Activated B cell treated with CpG ODN at 0.5 μM for 24 hours (primary cell): ENCODE measurements at regions not wholly inside any gene's neighbourhood (a gene's known extent, or its start where the extent isn't known, plus 50 kb on each side); places are given as distances from the start of the nearest gene placed in this dataset.

Source experiments
- ATAC-seq: fragments of 200-7000 bp; cut with Tn5 transposase; one replicate; pipeline ENCODE4 v1.10.0; 2021; ENCODE audit warnings: low read depth, mild to moderate bottlenecking, moderate library complexity
- CTCF ChIA-PET: fragments of 350-600 bp; sonication (Branson Sonifier 250); formaldehyde crosslinking; loops from one replicate; lab custom pipeline; 2021; ENCODE audit warnings: antibody characterized with exemption; lab: Charles Lee
- POLR2A ChIA-PET: fragments of 350-600 bp; sonication (Branson Sonifier 250); formaldehyde crosslinking; loops from one replicate; lab custom pipeline; 2021; ENCODE audit warnings: antibody characterized with exemption; lab: Charles Lee
- DNase-seq: peaks from one replicate; pipeline ENCODE4 v3.0.0; 2022
- H3K27ac Mint-ChIP-seq: one replicate; pipeline ENCODE4 v1.8.0; 2020; ENCODE audit warnings: mixed read lengths
- H3K27me3 Mint-ChIP-seq: one replicate; pipeline ENCODE4 v1.8.0; 2021; ENCODE audit warnings: mixed read lengths
- H3K36me3 Mint-ChIP-seq: one replicate; pipeline ENCODE4 v1.8.0; 2021; ENCODE audit warnings: low read depth, mixed read lengths
- H3K4me1 Mint-ChIP-seq: one replicate; pipeline ENCODE4 v1.8.0; 2021; ENCODE audit warnings: mixed read lengths
- H3K4me3 Mint-ChIP-seq: one replicate; pipeline ENCODE4 v1.8.0; 2020; ENCODE audit warnings: mild to moderate bottlenecking, mixed read lengths
- H3K9me3 Mint-ChIP-seq: one replicate; pipeline ENCODE4 v1.8.0; 2020; ENCODE audit warnings: mixed read lengths
- intact Hi-C: fragments of 100-400 bp; cut with micrococcal nuclease; formaldehyde crosslinking; loops from one replicate; pipeline ENCODE4 v1.15.1; 2024
- TF ChIP-seq, protein P1 (sequence below): fragments of 200-600 bp; IDR thresholded peaks from one replicate; pipeline ENCODE4 v1.8.0; 2022; ENCODE audit warnings: antibody characterized with exemption, mild to moderate bottlenecking

DNA sequence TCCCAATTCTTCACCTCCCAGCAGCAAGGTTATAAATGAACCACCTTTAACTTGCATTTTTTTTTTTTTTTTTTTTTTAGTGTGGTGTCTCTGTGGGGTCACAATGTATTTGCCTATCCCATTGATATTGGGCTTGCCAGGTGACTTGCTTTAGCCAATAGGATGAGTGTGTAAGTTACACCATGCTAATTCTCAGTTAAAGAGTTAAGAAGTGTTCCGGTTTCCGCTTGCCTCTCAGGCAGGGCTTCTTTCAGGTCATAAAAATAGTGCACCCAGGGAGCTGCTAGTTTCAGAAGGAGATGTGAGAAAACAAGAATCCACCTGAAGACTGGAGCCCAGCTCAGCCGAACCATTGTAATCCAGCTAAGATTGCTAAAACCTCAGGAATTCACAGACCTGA lies 84.2 kb upstream of the PTPRD start:
- Mint-ChIP-seq H3K4me3 (no peak overlapping the region), H3K4me1 (no peaks in the 10 kb centered on the region), H3K27ac (no peak overlapping the region), H3K9me3 (peaks cover 4% of the 10 kb centered on the region), H3K27me3 (no peaks in the 10 kb centered on the region), H3K36me3 (no peaks in the 10 kb centered on the region)
- no peak for DNase-seq
- POLR2A ChIA-PET: no interaction called here
- no peak for ATAC-seq
- CTCF ChIA-PET: no interaction called here
- intact Hi-C loops: no loop called here
- TF ChIP-seq, protein P1, sequence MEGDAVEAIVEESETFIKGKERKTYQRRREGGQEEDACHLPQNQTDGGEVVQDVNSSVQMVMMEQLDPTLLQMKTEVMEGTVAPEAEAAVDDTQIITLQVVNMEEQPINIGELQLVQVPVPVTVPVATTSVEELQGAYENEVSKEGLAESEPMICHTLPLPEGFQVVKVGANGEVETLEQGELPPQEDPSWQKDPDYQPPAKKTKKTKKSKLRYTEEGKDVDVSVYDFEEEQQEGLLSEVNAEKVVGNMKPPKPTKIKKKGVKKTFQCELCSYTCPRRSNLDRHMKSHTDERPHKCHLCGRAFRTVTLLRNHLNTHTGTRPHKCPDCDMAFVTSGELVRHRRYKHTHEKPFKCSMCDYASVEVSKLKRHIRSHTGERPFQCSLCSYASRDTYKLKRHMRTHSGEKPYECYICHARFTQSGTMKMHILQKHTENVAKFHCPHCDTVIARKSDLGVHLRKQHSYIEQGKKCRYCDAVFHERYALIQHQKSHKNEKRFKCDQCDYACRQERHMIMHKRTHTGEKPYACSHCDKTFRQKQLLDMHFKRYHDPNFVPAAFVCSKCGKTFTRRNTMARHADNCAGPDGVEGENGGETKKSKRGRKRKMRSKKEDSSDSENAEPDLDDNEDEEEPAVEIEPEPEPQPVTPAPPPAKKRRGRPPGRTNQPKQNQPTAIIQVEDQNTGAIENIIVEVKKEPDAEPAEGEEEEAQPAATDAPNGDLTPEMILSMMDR: no peak

DNA sequence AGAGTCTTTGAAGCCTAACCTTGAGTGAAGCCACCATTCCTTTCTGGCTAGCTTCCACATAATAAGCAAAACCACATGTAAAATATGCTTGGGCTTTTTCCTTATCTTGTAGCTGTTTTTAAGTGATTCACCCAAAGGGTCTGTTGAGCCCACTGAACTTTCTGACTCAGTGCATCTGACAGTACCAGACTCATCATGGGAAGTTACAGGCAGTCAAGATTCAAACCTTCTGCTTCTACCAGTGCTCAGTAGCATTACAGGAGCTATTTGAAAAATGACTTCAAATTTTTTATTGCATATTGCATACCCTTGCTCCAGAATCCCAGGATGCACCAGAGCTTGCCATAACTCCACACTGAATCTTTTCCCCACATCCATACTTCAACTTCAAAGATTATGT lies 87.5 kb upstream of the PTPRD start:
- ChIA-PET CTCF (no interaction called here), POLR2A (no interaction called here)
- DNase-seq: no peak
- Mint-ChIP-seq H3K27me3 (no peaks in the 10 kb centered on the region), H3K4me1 (no peaks in the 10 kb centered on the region), H3K9me3 (peaks cover 6% of the 10 kb centered on the region), H3K27ac (no peak overlapping the region), H3K36me3 (no peaks in the 10 kb centered on the region), H3K4me3 (no peak overlapping the region)
- TF ChIP-seq, protein P1: no peak
- intact Hi-C loops: no loop called here
- no peak for ATAC-seq

DNA sequence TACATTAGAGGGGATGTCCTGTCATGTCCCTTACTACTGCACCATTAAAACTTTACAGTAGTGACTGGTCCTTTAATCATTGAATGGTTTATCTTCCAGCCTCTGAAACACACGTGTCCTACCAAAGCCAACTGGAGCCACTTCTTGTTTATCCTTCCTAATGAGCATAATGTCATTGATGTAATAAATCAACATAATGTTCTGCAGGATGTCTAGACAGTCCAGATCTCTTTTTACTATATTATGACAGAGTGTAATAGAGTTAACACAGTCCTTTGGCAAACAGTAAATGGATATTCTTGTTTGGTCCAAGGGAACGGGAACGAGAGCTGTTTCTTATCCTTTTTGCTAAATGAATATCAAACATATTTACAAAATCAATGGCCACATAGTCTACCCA lies 88.1 kb upstream of the PTPRD start:
- Mint-ChIP-seq H3K4me3 (no peak overlapping the region), H3K9me3 (peaks cover 6% of the 10 kb centered on the region), H3K27me3 (no peaks in the 10 kb centered on the region), H3K36me3 (no peaks in the 10 kb centered on the region), H3K4me1 (no peaks in the 10 kb centered on the region), H3K27ac (no peak overlapping the region)
- no peak for DNase-seq
- ChIA-PET POLR2A (no interaction called here), CTCF (no interaction called here)
- ATAC-seq: no peak
- TF ChIP-seq, protein P1: no peak
- intact Hi-C loops: no loop called here

DNA sequence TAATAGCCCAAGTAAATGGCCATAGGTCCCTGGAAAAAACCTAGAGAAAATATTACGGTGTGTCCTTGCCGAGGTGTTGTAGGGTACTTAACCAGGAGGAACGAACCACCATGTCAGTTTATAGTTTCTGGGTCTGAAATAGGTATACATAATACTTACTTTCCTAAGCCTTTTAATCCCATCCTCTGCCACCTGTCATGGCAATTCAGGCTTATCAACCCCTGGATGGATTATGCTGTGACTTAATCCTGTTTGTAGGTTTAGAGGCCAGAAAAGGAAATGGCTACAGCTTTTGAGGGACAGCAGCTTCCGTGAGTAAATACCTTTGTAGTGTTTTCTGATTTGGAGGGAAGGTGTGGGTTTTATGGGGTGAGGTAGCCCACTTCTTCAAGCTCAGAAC lies 89.1 kb upstream of the PTPRD start:
- DNase-seq: no peak
- H3K27me3 Mint-ChIP-seq: no peaks in the 10 kb centered on the region
- no peak for ATAC-seq
- CTCF ChIA-PET: no interaction called here
- TF ChIP-seq, protein P1: no peak
- POLR2A ChIA-PET: no interaction called here
- H3K4me3 Mint-ChIP-seq: no peak overlapping the region
- peaks cover 6% of the 10 kb centered on the region for H3K9me3 Mint-ChIP-seq
- no peak overlapping the region for H3K27ac Mint-ChIP-seq
- intact Hi-C loops: no loop called here
- no peaks in the 10 kb centered on the region for H3K36me3 Mint-ChIP-seq
- no peaks in the 10 kb centered on the region for H3K4me1 Mint-ChIP-seq

DNA sequence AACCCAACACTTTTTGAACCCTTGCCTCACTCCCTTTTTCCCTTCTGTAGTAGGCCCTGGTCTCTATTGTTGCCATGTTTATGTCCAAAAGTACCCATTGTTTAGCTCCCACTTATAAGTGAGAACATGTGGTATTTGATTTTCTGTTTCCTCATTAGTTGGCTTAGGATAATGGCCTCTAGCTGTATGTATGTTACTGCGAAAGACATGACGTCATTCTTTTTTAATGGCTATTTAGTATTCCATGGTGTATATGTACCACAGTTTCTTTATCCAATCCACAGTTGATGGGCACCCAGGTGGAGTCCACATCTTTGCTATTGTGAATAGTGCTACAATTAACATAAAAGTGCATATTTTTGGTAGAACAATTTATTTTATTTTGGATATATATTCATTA lies 90.3 kb upstream of the PTPRD start:
- DNase-seq: no peak
- CTCF ChIA-PET: no interaction called here
- TF ChIP-seq, protein P1: no peak
- Mint-ChIP-seq H3K27ac (no peak overlapping the region), H3K4me1 (no peaks in the 10 kb centered on the region), H3K27me3 (no peaks in the 10 kb centered on the region), H3K36me3 (no peaks in the 10 kb centered on the region), H3K9me3 (peaks cover 7% of the 10 kb centered on the region), H3K4me3 (no peak overlapping the region)
- intact Hi-C loops: no loop called here
- POLR2A ChIA-PET: no interaction called here
- ATAC-seq: no peak
